GM21619 (cell line): ENCODE measurements at regions not wholly inside any gene's neighbourhood (a gene's known extent, or its start where the extent isn't known, plus 50 kb on each side); places are given as distances from the start of the nearest gene placed in this dataset.
"Not testable (repeated sequence)": the region's sequence is repeated elsewhere in the genome, so short reads cannot be mapped to it uniquely, and the experiment has no call there.

Experiments used
- ATAC-seq: cut with Tn5 transposase; IDR thresholded peaks from one replicate; pipeline ENCODE4 v1.9.1; 2021; ENCODE audit not compliant: unreplicated experiment

DNA sequence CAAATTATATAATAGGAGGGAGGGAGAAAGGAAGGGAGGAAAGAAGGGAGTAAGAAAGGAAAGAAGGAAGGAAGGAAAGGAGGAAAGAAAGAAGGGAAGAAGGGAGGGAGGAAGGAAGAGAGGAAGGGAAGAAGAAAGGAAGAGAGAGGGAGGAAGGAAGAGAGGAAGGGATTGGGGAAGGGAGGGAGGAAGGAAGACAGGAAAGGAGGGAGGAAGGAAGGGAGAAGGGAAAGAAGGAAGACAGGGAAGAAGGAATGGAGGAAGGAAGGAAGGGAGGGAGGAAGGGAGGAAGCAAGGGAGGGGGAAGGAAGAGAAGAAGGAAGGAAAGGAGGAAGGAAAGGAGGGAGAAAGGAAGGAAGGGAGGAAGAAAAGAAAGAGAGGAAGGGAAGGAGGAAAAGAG is 660.5 kb downstream of the EPM2A start:
- ATAC-seq, result no peak

GRCh38 chr6:145075425-145075824 is 659.9 kb downstream of the EPM2A start:
- ATAC-seq, result no peak

- ATAC-seq, result no peak
Observed at GRCh38 chr6:145076115-145076841, 659.0 kb downstream of the EPM2A start.

GRCh38 chr6:145077382-145077781 is 657.9 kb downstream of the EPM2A start:
- no peak for ATAC-seq

DNA sequence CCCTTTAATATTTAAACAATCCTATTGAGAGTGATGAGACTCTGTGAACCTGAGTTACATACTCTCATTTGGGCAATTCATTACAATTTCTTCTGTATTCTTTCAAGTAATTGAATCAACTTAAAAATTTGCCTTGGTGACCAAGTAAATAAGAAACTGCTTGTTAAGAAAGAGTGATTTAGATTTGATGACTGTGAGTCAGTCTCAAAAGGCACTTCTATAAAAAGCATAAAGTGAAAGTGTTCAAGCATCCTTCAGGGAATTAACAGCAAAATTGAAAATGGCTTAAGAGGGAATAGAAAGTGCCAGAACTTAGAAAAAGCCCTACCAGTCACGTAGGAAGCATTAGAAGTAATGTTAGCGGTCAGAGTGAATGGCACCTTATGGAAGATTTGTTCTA is 654.7 kb downstream of the EPM2A start:
- no peak for ATAC-seq

DNA sequence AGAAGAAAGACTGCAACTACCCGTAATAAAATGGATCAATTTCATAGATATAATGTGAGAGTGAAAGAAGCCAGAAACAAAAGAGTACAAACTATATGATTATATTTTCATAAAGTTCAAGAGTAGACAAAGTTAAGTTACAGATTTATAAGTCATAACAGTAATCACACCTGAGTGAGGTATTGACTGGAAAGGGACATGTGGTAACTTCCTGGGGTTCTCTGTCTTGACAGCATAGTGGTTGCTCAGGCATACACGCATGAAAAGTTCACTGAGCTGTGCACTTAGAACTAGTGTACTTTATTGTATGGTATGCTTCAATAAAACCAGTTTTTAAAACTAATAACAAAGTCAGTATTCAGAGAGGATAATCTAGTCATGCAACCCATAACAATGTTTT is 653.6 kb downstream of the EPM2A start:
- no peak for ATAC-seq

GRCh38 chr6:145082359-145082758 is 653.0 kb downstream of the EPM2A start:
- no peak for ATAC-seq

GRCh38 chr6:145086197-145086596 is 649.1 kb downstream of the EPM2A start:
- no peak for ATAC-seq

GRCh38 chr6:145087034-145087433 is 648.3 kb downstream of the EPM2A start:
- no peak for ATAC-seq

GRCh38 chr6:145090801-145091585 is 644.3 kb downstream of the EPM2A start:
- no peak for ATAC-seq

GRCh38 chr6:145091586-145092142 is 643.7 kb downstream of the EPM2A start:
- no peak for ATAC-seq

GRCh38 chr6:145092554-145092953 is 642.8 kb downstream of the EPM2A start:
- ATAC-seq, result no peak

DNA sequence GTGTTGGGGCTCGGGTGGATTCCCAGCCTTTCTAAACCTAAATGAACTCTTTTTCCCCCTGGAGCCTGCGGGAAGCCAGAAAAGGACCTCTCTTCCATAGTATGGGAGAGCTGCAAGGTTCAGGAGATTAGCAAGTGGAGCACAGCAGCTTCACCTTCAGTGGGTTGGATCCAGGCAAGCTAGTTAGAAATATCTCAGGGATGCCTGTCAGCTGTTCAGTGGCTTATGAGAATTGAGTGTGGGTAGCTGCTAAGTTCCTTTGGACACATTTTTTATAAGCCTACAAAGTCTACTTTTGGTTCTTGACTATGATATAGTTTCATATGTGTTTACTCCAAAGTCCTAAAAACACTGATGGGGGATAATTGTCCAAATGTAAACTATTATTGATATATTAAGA is 642.1 kb downstream of the EPM2A start:
- ATAC-seq, result no peak

DNA sequence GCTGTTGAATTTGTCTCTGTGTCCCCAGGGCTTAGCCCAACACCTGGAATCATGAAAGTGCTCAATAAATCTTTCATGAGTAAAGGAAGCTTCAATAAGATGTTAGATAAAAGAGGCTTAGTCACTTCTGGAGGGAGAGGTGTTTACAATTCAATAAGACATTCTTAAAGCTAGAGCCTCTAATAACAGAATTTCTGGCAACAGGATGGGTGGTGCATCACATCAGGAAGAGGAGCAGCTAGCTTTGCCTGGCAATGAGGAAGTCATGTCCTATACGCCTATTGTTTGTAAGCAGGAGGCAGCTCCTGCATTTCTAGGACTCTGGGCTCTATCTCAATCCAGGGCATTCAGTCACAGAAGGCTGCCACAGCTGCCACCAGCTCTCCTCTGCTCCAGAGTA is 638.5 kb downstream of the EPM2A start:
- ATAC-seq, result no peak

GRCh38 chr6:145098127-145098526 is 637.2 kb downstream of the EPM2A start:
- not testable (repeated sequence) for ATAC-seq

GRCh38 chr6:145099713-145100112 is 635.6 kb downstream of the EPM2A start:
- no peak for ATAC-seq

GRCh38 chr6:145110109-145110508 is 625.2 kb downstream of the EPM2A start:
- no peak for ATAC-seq

GRCh38 chr6:145111407-145111806 is 623.9 kb downstream of the EPM2A start:
- ATAC-seq, result not testable (repeated sequence)

DNA sequence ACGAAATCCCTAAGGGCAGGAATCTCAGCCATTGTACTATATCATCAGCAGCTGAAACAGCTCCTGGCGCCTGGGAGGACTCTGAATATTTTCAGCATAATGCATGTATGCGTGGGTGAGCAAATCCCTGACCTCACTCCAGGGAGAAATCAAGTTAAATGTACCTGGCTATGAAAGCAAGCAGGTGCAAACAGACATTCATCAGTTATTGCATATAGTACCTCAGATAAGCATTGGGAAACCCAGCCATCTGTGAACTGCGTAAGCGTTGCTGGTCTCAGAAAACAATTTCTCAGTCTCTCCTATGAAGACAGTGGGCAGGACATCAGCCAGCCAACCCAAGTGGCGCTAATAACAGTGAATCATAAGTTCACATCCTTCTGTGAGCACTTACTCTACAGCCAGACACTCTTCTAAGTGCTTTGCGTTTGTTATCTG is 622.6 kb downstream of the EPM2A start:
- no peak for ATAC-seq

GRCh38 chr6:145115638-145116037 is 619.7 kb downstream of the EPM2A start:
- ATAC-seq, result no peak

GRCh38 chr6:145116591-145117178 is 618.6 kb downstream of the EPM2A start:
- ATAC-seq, result no peak

- no peak for ATAC-seq
Observed at GRCh38 chr6:145118224-145118623, 617.1 kb downstream of the EPM2A start.
